Skeletal muscle satellite cell (primary cell): ENCODE measurements at regions not wholly inside any gene's neighbourhood (a gene's known extent, or its start where the extent isn't known, plus 50 kb on each side); places are given as distances from the start of the nearest gene placed in this dataset.

Experiments
- H3K27me3 ChIP-seq: 2 replicates; pipeline ENCODE4 v1.7.0; 2013; ENCODE audit warnings: low read length; ENCODE audit not compliant: control insufficient read depth, insufficient read depth
- H3K36me3 ChIP-seq: 2 replicates; pipeline ENCODE4 v1.7.0; 2013; ENCODE audit warnings: mild to moderate bottlenecking, control low read depth, low read length; ENCODE audit not compliant: insufficient read depth
- H3K4me1 ChIP-seq: 2 replicates; pipeline ENCODE4 v1.7.0; 2013; ENCODE audit warnings: low read length; ENCODE audit not compliant: control insufficient read depth, insufficient read depth
- H3K4me2 ChIP-seq: 2 replicates; pipeline ENCODE4 v1.7.0; 2013; ENCODE audit warnings: mild to moderate bottlenecking, low read length
- H3K4me3 ChIP-seq: 2 replicates; pipeline ENCODE4 v1.7.0; 2013; ENCODE audit warnings: low read length
- H3K9ac ChIP-seq: 2 replicates; pipeline ENCODE4 v1.7.0; 2013; ENCODE audit warnings: mild to moderate bottlenecking, low read depth, low read length, moderate library complexity
- H3K9me3 ChIP-seq: replicated peaks from 2 replicates; pipeline ENCODE4 v1.7.0; 2013; ENCODE audit warnings: mild to moderate bottlenecking, control low read depth, low read length

DNA sequence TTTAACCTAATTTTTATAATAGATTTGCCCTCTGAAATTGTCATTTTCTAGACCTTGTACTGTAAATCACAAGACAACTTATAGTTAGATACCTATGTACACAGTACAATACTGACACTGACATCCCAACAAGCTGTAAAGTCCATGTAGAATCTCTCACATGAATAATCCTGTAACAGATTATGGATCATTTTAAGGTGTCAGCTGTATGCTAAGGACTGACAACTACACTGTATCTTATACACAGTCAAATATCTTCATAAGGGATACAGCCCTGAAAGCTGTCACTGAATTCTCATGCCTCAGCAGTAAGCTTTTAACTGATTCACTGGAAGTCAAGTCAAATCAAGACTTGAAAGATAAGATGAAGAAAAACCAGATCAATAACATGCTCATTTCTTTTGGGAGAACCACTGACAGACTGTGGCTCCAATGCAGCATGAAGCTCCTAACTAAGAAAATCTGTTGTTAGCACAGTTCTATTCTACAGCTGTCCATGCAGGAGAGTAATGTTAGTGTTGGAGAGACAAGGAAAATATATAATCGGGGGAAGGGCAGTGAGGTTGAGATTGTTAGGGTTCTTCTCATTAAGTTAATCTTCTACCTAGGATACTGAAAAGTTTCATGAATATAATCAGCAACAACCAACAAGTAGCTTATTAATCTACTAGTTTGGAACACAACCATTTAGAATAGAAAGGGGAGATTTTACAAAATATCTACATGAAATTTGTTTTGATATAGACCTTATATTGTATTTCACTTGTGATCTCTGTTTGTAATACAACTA, 612.0 kb downstream of the PCDH18 start:
- no peaks in the 10 kb centered on the region for H3K27me3 ChIP-seq

GRCh38 chr4:136918772-136919171, 613.5 kb downstream of the PCDH18 start:
- Histone ChIP-seq H3K9me3 (no peaks in the 10 kb centered on the region), H3K36me3 (no peaks in the 10 kb centered on the region), H3K9ac (no peak overlapping the region), H3K4me2 (no peak overlapping the region), H3K27me3 (no peaks in the 10 kb centered on the region), H3K4me1 (no peaks in the 10 kb centered on the region), H3K4me3 (no peak overlapping the region)

More for the DNA sequence above, 612.0 kb downstream of the PCDH18 start:
- Histone ChIP-seq H3K36me3 (no peaks in the 10 kb centered on the region), H3K9ac (no peak overlapping the region), H3K4me2 (no peak overlapping the region), H3K9me3 (no peaks in the 10 kb centered on the region), H3K4me1 (no peaks in the 10 kb centered on the region), H3K4me3 (no peak overlapping the region)

- H3K27me3 ChIP-seq, result no peaks in the 10 kb centered on the region
- H3K36me3 ChIP-seq, result no peaks in the 10 kb centered on the region
- no peaks in the 10 kb centered on the region for H3K9me3 ChIP-seq
- H3K9ac ChIP-seq, result no peak overlapping the region
- H3K4me3 ChIP-seq, result no peak overlapping the region
- H3K4me2 ChIP-seq, result no peak overlapping the region
- no peaks in the 10 kb centered on the region for H3K4me1 ChIP-seq
These were observed 614.8 kb downstream of the PCDH18 start for GRCh38 chr4:136917312-136918110.

DNA sequence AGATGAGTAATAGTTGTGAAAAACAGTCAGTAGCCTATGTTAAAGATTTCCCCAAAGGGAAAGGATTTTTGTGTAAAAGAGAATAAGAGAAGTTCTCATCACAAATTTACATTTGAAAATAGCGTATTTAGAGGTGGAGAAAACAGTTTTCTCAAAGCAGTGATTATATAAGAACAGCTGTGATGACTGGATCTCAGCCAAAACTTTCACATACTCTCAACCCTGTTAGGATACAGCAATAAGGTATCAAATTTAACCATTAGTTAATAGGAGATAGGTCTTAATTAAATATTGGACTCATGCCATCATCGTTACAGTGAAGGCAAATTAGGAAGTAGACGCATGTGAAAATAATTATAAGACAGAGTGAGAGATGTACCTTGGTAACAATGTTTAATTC, 622.7 kb downstream of the PCDH18 start:
- no peak overlapping the region for H3K4me3 ChIP-seq
- H3K4me1 ChIP-seq, result no peaks in the 10 kb centered on the region
- H3K27me3 ChIP-seq, result no peaks in the 10 kb centered on the region
- H3K36me3 ChIP-seq, result no peaks in the 10 kb centered on the region
- H3K4me2 ChIP-seq, result no peak overlapping the region
- no peak overlapping the region for H3K9ac ChIP-seq
- no peaks in the 10 kb centered on the region for H3K9me3 ChIP-seq

DNA sequence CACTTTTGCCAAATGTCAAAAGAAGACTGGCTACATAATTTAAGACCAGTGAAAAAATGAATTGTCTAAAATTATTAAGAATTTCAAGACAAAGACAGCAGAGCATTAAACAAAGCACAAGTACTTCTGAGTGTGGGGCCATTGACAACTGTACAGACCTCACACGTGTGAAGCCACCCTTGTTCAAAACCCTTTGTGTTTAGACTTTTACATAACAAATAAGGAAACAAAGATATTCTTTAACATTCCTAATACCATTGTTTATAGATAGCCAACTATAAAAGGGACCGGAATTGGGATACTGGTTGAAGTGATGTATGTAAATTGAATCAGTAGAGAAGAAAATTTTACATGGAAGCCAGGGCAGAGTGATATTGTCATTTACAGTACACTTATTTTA, 624.2 kb downstream of the PCDH18 start:
- Histone ChIP-seq H3K27me3 (no peaks in the 10 kb centered on the region), H3K4me2 (no peak overlapping the region), H3K4me3 (no peak overlapping the region), H3K9me3 (no peaks in the 10 kb centered on the region), H3K4me1 (no peaks in the 10 kb centered on the region), H3K36me3 (no peaks in the 10 kb centered on the region), H3K9ac (no peak overlapping the region)

- no peaks in the 10 kb centered on the region for H3K4me1 ChIP-seq
- H3K9ac ChIP-seq, result no peak overlapping the region
- H3K36me3 ChIP-seq, result no peaks in the 10 kb centered on the region
- no peak overlapping the region for H3K4me2 ChIP-seq
- H3K9me3 ChIP-seq, result no peaks in the 10 kb centered on the region
- no peak overlapping the region for H3K4me3 ChIP-seq
- no peaks in the 10 kb centered on the region for H3K27me3 ChIP-seq
These were observed 631.6 kb downstream of the PCDH18 start for GRCh38 chr4:136900696-136901095.

GRCh38 chr4:136898590-136899248, 633.6 kb downstream of the PCDH18 start:
- Histone ChIP-seq H3K9me3 (no peaks in the 10 kb centered on the region), H3K36me3 (no peaks in the 10 kb centered on the region)

DNA sequence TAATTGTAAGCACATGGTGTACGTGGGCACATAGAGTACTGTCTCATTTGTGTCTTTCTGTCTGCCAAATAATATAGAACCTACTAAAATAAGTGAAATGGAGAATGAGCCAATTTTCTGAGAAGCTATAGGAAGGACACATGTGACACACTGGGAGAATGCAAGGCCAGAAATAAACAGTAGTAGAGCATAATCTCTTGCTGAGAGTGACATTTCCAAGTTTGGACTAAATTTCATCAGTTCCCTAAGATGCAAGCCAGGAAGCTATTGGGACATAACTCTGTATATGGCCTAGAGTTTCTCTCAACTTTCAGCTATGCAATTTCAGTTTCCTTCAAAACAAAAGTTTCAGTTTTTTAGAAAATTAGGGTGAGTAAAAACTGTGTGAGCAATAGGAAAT, 638.7 kb downstream of the PCDH18 start:
- Histone ChIP-seq H3K9me3 (no peaks in the 10 kb centered on the region), H3K4me2 (no peak overlapping the region), H3K4me1 (peaks cover 3% of the 10 kb centered on the region), H3K27me3 (no peaks in the 10 kb centered on the region), H3K9ac (no peak overlapping the region), H3K4me3 (no peak overlapping the region), H3K36me3 (no peaks in the 10 kb centered on the region)

More at GRCh38 chr4:136898590-136899248, 633.6 kb downstream of the PCDH18 start:
- H3K4me1 ChIP-seq, result no peaks in the 10 kb centered on the region
- no peak overlapping the region for H3K4me2 ChIP-seq
- H3K4me3 ChIP-seq, result no peak overlapping the region
- H3K9ac ChIP-seq, result no peak overlapping the region
- H3K27me3 ChIP-seq, result no peaks in the 10 kb centered on the region

GRCh38 chr4:136881666-136882065, 650.6 kb downstream of the PCDH18 start:
- no peaks in the 10 kb centered on the region for H3K36me3 ChIP-seq
- H3K4me3 ChIP-seq, result no peak overlapping the region
- no peaks in the 10 kb centered on the region for H3K27me3 ChIP-seq
- no peaks in the 10 kb centered on the region for H3K9me3 ChIP-seq
- no peak overlapping the region for H3K9ac ChIP-seq
- no peak overlapping the region for H3K4me2 ChIP-seq
- no peaks in the 10 kb centered on the region for H3K4me1 ChIP-seq

DNA sequence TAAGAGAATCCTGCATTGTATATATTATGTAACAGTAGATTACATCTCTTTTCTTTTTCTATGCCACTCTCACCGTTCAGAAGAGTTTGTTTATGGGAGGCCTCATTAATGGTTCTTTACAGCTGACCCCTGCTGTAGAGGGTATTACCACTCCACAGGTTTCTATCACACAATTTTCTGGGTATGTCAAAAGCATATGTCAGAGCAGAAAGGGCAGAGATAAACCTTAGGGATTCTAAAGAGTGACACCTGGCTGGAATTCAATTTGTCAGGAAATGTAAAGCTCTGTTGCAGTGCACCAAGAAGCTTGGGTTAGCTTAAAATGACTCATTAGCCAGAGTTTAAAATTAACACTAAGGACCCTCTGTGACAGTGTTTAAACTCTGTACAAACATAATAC, 658.7 kb downstream of the PCDH18 start:
- Histone ChIP-seq H3K9me3 (no peaks in the 10 kb centered on the region), H3K9ac (no peak overlapping the region), H3K4me3 (no peak overlapping the region), H3K4me2 (no peak overlapping the region), H3K27me3 (no peaks in the 10 kb centered on the region), H3K4me1 (no peaks in the 10 kb centered on the region), H3K36me3 (no peaks in the 10 kb centered on the region)

- peaks cover 7% of the 10 kb centered on the region for H3K4me1 ChIP-seq
- no peaks in the 10 kb centered on the region for H3K27me3 ChIP-seq
- no peak overlapping the region for H3K4me3 ChIP-seq
- no peaks in the 10 kb centered on the region for H3K9me3 ChIP-seq
- H3K36me3 ChIP-seq, result no peaks in the 10 kb centered on the region
- no peak overlapping the region for H3K4me2 ChIP-seq
- H3K9ac ChIP-seq, result no peak overlapping the region
These were observed 664.8 kb downstream of the PCDH18 start for GRCh38 chr4:136867465-136867864.
